ENCODE measurements at regions not wholly inside any gene's neighbourhood (a gene's known extent, or its start where the extent isn't known, plus 50 kb on each side); places are given as distances from the start of the nearest gene placed in this dataset.

- TF ChIP-seq, protein P1, sequence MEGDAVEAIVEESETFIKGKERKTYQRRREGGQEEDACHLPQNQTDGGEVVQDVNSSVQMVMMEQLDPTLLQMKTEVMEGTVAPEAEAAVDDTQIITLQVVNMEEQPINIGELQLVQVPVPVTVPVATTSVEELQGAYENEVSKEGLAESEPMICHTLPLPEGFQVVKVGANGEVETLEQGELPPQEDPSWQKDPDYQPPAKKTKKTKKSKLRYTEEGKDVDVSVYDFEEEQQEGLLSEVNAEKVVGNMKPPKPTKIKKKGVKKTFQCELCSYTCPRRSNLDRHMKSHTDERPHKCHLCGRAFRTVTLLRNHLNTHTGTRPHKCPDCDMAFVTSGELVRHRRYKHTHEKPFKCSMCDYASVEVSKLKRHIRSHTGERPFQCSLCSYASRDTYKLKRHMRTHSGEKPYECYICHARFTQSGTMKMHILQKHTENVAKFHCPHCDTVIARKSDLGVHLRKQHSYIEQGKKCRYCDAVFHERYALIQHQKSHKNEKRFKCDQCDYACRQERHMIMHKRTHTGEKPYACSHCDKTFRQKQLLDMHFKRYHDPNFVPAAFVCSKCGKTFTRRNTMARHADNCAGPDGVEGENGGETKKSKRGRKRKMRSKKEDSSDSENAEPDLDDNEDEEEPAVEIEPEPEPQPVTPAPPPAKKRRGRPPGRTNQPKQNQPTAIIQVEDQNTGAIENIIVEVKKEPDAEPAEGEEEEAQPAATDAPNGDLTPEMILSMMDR (conservative IDR thresholded peaks at IDR 0.05; ENCODE audit: low read depth, low read length), result no peak
- no peak for TF ChIP-seq EZH2 (IDR thresholded peaks at IDR 0.05; ENCODE audit: borderline replicate concordance, low read depth, low read length, poor library complexity, severe bottlenecking)
Measured at GRCh38 chr5:124627815-124628595, 118.4 kb downstream of the ZNF608 start.
